Ectodermal cell (in vitro differentiated cells): ENCODE measurements at regions not wholly inside any gene's neighbourhood (a gene's known extent, or its start where the extent isn't known, plus 50 kb on each side); places are given as distances from the start of the nearest gene placed in this dataset.

Experiments
- H3K27ac ChIP-seq: 2 replicates; pipeline ENCODE4 v1.7.0; 2013; ENCODE audit warnings: mild to moderate bottlenecking, low read depth, low read length; ENCODE audit not compliant: insufficient read depth, poor library complexity, severe bottlenecking
- H3K27me3 ChIP-seq: 2 replicates; pipeline ENCODE4 v1.7.0; 2013; ENCODE audit warnings: mild to moderate bottlenecking, low read length; ENCODE audit not compliant: insufficient read depth, control insufficient read depth, poor library complexity, severe bottlenecking
- H3K36me3 ChIP-seq: one replicate; pipeline ENCODE4 v1.7.0; 2013; ENCODE audit warnings: low read length; ENCODE audit not compliant: control insufficient read depth, insufficient read depth
- H3K4me1 ChIP-seq: one replicate; pipeline ENCODE4 v1.7.0; 2013; ENCODE audit warnings: low read length; ENCODE audit not compliant: control insufficient read depth, insufficient read depth
- H3K4me3 ChIP-seq: 2 replicates; pipeline ENCODE4 v1.7.0; 2013; ENCODE audit warnings: low read depth, low read length, control low read depth; ENCODE audit not compliant: insufficient read depth
- H3K9me3 ChIP-seq: 2 replicates; pipeline ENCODE4 v1.7.0; 2013; ENCODE audit warnings: mild to moderate bottlenecking, low read length, moderate library complexity; ENCODE audit not compliant: control insufficient read depth
- WGBS, 2 experiments: methylation state at CpG; one replicate each; pipeline ENCODE4 v1.1.7; 2013; ENCODE audit warnings: missing lambda C conversion rate in 2 of 2; 5-methylcytosine and 5-hydroxymethylcytosine counted together

GRCh38 chr6:115365783-115366182 lies 694.9 kb downstream of the FRK start:
- Histone ChIP-seq H3K4me1 (no peaks in the 10 kb centered on the region), H3K4me3 (no peak overlapping the region), H3K27ac (no peak overlapping the region), H3K27me3 (no peaks in the 10 kb centered on the region), H3K9me3 (no peaks in the 10 kb centered on the region), H3K36me3 (no peaks in the 10 kb centered on the region)
- WGBS, 2 experiments, result 91 to 92% methylated on average over 4 of the region's 4 CpGs

GRCh38 chr6:115363379-115363778 lies 697.3 kb downstream of the FRK start:
- H3K27ac ChIP-seq, result no peak overlapping the region
- no peaks in the 10 kb centered on the region for H3K27me3 ChIP-seq
- 95 to 96% methylated on average over 3 to 4 of the region's 4 CpGs for WGBS, 2 experiments
- H3K9me3 ChIP-seq, result no peaks in the 10 kb centered on the region
- H3K4me1 ChIP-seq, result no peaks in the 10 kb centered on the region
- no peaks in the 10 kb centered on the region for H3K36me3 ChIP-seq
- H3K4me3 ChIP-seq, result no peak overlapping the region

GRCh38 chr6:115362234-115362633 lies 698.5 kb downstream of the FRK start:
- H3K4me3 ChIP-seq, result no peak overlapping the region
- 90 to 100% methylated on average over 1 of the region's 1 CpG for WGBS, 2 experiments
- no peaks in the 10 kb centered on the region for H3K27me3 ChIP-seq
- H3K36me3 ChIP-seq, result no peaks in the 10 kb centered on the region
- H3K27ac ChIP-seq, result no peak overlapping the region
- no peaks in the 10 kb centered on the region for H3K9me3 ChIP-seq
- H3K4me1 ChIP-seq, result no peaks in the 10 kb centered on the region

GRCh38 chr6:115360602-115361325 lies 699.9 kb downstream of the FRK start:
- Histone ChIP-seq H3K4me3 (no peak overlapping the region), H3K4me1 (no peaks in the 10 kb centered on the region), H3K27me3 (no peaks in the 10 kb centered on the region), H3K9me3 (no peaks in the 10 kb centered on the region), H3K27ac (no peak overlapping the region), H3K36me3 (no peaks in the 10 kb centered on the region)
- 95 to 97% methylated on average over 2 of the region's 2 CpGs for WGBS, 2 experiments

- no peaks in the 10 kb centered on the region for H3K4me1 ChIP-seq
- no peaks in the 10 kb centered on the region for H3K9me3 ChIP-seq
- no peaks in the 10 kb centered on the region for H3K36me3 ChIP-seq
- H3K4me3 ChIP-seq, result no peak overlapping the region
- no peaks in the 10 kb centered on the region for H3K27me3 ChIP-seq
- H3K27ac ChIP-seq, result no peak overlapping the region
Observed at GRCh38 chr6:115358616-115359015, 702.1 kb downstream of the FRK start.

GRCh38 chr6:115356371-115356770 lies 704.3 kb downstream of the FRK start:
- Histone ChIP-seq H3K27me3 (no peaks in the 10 kb centered on the region), H3K9me3 (no peaks in the 10 kb centered on the region), H3K4me1 (no peaks in the 10 kb centered on the region), H3K27ac (no peak overlapping the region), H3K36me3 (no peaks in the 10 kb centered on the region), H3K4me3 (no peak overlapping the region)
- 83 to 94% methylated on average over 1 of the region's 1 CpG for WGBS, 2 experiments

GRCh38 chr6:115323001-115323400 lies 737.7 kb downstream of the FRK start:
- Histone ChIP-seq H3K27ac (no peak overlapping the region), H3K27me3 (no peaks in the 10 kb centered on the region), H3K9me3 (no peaks in the 10 kb centered on the region), H3K4me1 (no peaks in the 10 kb centered on the region), H3K36me3 (no peaks in the 10 kb centered on the region), H3K4me3 (no peak overlapping the region)
- 90 to 100% methylated on average over 1 of the region's 1 CpG for WGBS, 2 experiments

- Histone ChIP-seq H3K36me3 (no peaks in the 10 kb centered on the region), H3K27me3 (no peaks in the 10 kb centered on the region), H3K4me3 (no peak overlapping the region), H3K27ac (no peak overlapping the region), H3K4me1 (no peaks in the 10 kb centered on the region), H3K9me3 (no peaks in the 10 kb centered on the region)
- whole genome bisulfite sequencing, 2 experiments, result 90 to 100% methylated on average over 1 of the region's 1 CpG
Observed at GRCh38 chr6:115319823-115320222, 740.9 kb downstream of the FRK start.

GRCh38 chr6:115310156-115310555 lies 750.5 kb downstream of the FRK start:
- Histone ChIP-seq H3K27me3 (no peaks in the 10 kb centered on the region), H3K4me1 (no peaks in the 10 kb centered on the region), H3K9me3 (no peaks in the 10 kb centered on the region), H3K27ac (no peak overlapping the region), H3K36me3 (no peaks in the 10 kb centered on the region), H3K4me3 (no peak overlapping the region)
- WGBS, 2 experiments, result 94 to 96% methylated on average over 6 of the region's 6 CpGs

- Histone ChIP-seq H3K4me3 (no peak overlapping the region), H3K27me3 (no peaks in the 10 kb centered on the region)
Observed at GRCh38 chr6:115302731-115303130, 758.0 kb downstream of the FRK start.

GRCh38 chr6:115287467-115287866 lies 773.2 kb downstream of the FRK start:
- no peaks in the 10 kb centered on the region for H3K4me1 ChIP-seq
- no peaks in the 10 kb centered on the region for H3K36me3 ChIP-seq
- WGBS, 2 experiments, result 89% methylated on average over 4 of the region's 4 CpGs
- H3K27me3 ChIP-seq, result no peaks in the 10 kb centered on the region
- H3K9me3 ChIP-seq, result no peaks in the 10 kb centered on the region
- no peak overlapping the region for H3K4me3 ChIP-seq
- H3K27ac ChIP-seq, result no peak overlapping the region

More at GRCh38 chr6:115302731-115303130, 758.0 kb downstream of the FRK start:
- WGBS, 2 experiments, result 94 to 97% methylated on average over 4 of the region's 4 CpGs
- Histone ChIP-seq H3K27ac (no peak overlapping the region), H3K36me3 (no peaks in the 10 kb centered on the region), H3K4me1 (no peaks in the 10 kb centered on the region), H3K9me3 (no peaks in the 10 kb centered on the region)
